ENCODE measurements at regions not wholly inside any gene's neighbourhood (a gene's known extent, or its start where the extent isn't known, plus 50 kb on each side); places are given as distances from the start of the nearest gene placed in this dataset.

GRCh38 chr20:6956574-6956973, 189.1 kb downstream of the BMP2 start:
- DNase-seq: no peak

- no peak for DNase-seq
Measured at GRCh38 chr20:6959900-6960312, 192.4 kb downstream of the BMP2 start.

- no peak for DNase-seq
Measured at GRCh38 chr20:6966721-6967120, 199.2 kb downstream of the BMP2 start.

- no peak for DNase-seq
Measured at GRCh38 chr20:6974838-6975237, 207.4 kb downstream of the BMP2 start.

- no peak for DNase-seq
Measured at GRCh38 chr20:6975311-6975710, 207.8 kb downstream of the BMP2 start.

- DNase-seq: no peak
Measured at GRCh38 chr20:6976106-6976900, 208.8 kb downstream of the BMP2 start.

GRCh38 chr20:6979621-6980020, 212.1 kb downstream of the BMP2 start:
- no peak for DNase-seq

GRCh38 chr20:6993011-6993410, 225.5 kb downstream of the BMP2 start:
- no peak for DNase-seq

- DNase-seq: no peak
Measured at GRCh38 chr20:6993511-6993910, 226.0 kb downstream of the BMP2 start.

GRCh38 chr20:6994452-6994851, 227.0 kb downstream of the BMP2 start:
- DNase-seq: no peak

GRCh38 chr20:6998909-6999308, 231.4 kb downstream of the BMP2 start:
- DNase-seq: no peak

GRCh38 chr20:6999381-6999780, 231.9 kb downstream of the BMP2 start:
- DNase-seq: no peak

GRCh38 chr20:7003598-7003997, 236.1 kb downstream of the BMP2 start:
- no peak for DNase-seq

- no peak for DNase-seq
Measured at GRCh38 chr20:7004801-7005200, 237.3 kb downstream of the BMP2 start.

- no peak for DNase-seq
Measured at GRCh38 chr20:7010527-7010926, 243.0 kb downstream of the BMP2 start.

- no peak for DNase-seq
Measured at GRCh38 chr20:7015257-7015656, 247.8 kb downstream of the BMP2 start.

GRCh38 chr20:7022597-7022996, 255.1 kb downstream of the BMP2 start:
- no peak for DNase-seq

GRCh38 chr20:7025635-7026034, 258.1 kb downstream of the BMP2 start:
- DNase-seq: no peak

- no peak for DNase-seq
Measured at GRCh38 chr20:7029019-7029418, 261.5 kb downstream of the BMP2 start.

- no peak for DNase-seq
Measured at GRCh38 chr20:7031222-7031621, 263.7 kb downstream of the BMP2 start.

- DNase-seq: no peak
Measured at GRCh38 chr20:7038029-7038428, 270.5 kb downstream of the BMP2 start.

- DNase-seq: no peak
Measured at GRCh38 chr20:7057611-7058010, 290.1 kb downstream of the BMP2 start.

- no peak for DNase-seq
Measured at GRCh38 chr20:7078804-7079203, 311.3 kb downstream of the BMP2 start.

GRCh38 chr20:7080472-7080871, 313.0 kb downstream of the BMP2 start:
- DNase-seq: no peak

GRCh38 chr20:7085467-7085866, 318.0 kb downstream of the BMP2 start:
- DNase-seq: no peak
